ENCODE measurements at regions not wholly inside any gene's neighbourhood (a gene's known extent, or its start where the extent isn't known, plus 50 kb on each side); places are given as distances from the start of the nearest gene placed in this dataset.

DNA sequence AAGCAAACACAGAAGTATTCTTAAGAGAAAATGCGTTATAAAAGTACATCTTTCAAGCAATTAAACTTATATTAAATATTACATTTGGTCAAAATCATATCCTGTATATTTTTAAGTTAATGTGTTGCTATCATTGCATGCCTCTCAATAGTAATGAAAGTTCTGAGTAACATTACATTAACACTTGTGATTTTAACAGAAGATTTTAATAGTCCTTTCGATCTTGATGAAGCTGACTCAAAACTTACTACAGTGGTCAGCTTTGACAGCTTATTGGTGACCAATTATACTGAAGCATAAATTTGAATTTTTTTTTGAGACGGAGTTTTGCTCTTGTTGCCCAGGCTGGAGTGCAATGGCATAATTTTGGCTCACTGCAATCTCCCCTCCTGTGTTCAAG, 303.3 kb downstream of the GALR1 start:
- TF ChIP-seq, protein P1, sequence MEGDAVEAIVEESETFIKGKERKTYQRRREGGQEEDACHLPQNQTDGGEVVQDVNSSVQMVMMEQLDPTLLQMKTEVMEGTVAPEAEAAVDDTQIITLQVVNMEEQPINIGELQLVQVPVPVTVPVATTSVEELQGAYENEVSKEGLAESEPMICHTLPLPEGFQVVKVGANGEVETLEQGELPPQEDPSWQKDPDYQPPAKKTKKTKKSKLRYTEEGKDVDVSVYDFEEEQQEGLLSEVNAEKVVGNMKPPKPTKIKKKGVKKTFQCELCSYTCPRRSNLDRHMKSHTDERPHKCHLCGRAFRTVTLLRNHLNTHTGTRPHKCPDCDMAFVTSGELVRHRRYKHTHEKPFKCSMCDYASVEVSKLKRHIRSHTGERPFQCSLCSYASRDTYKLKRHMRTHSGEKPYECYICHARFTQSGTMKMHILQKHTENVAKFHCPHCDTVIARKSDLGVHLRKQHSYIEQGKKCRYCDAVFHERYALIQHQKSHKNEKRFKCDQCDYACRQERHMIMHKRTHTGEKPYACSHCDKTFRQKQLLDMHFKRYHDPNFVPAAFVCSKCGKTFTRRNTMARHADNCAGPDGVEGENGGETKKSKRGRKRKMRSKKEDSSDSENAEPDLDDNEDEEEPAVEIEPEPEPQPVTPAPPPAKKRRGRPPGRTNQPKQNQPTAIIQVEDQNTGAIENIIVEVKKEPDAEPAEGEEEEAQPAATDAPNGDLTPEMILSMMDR (IDR thresholded peaks at IDR 0.05; ENCODE audit: low read depth, low read length, poor library complexity, severe bottlenecking), result no peak
- no peak for TF ChIP-seq EZH2phosphoT487 (IDR thresholded peaks at IDR 0.05; ENCODE audit: borderline replicate concordance, low read length)
